ENCODE measurements at regions not wholly inside any gene's neighbourhood (a gene's known extent, or its start where the extent isn't known, plus 50 kb on each side); places are given as distances from the start of the nearest gene placed in this dataset.

GRCh38 chr3:188102861-188103547, 51.0 kb upstream of the LPP start:
- no peak for DNase-seq (ENCODE audit: low read depth)

GRCh38 chr3:188104050-188104449, 49.9 kb upstream of the LPP start:
- DNase-seq (ENCODE audit: low read depth), result no peak
